GM23248 (cell line): ENCODE measurements at regions not wholly inside any gene's neighbourhood (a gene's known extent, or its start where the extent isn't known, plus 50 kb on each side); places are given as distances from the start of the nearest gene placed in this dataset.

Experiments used
- DNase-seq: peaks from one replicate; pipeline ENCODE4 v3.0.0-alpha.2; 2015
- H2AFZ ChIP-seq: fragments of 200-600 bp; sonication (generic); 2 replicates; pipeline ENCODE4 v1.6.1; 2016; ENCODE audit warnings: antibody characterized with exemption
- H3F3A ChIP-seq: fragments of 200-600 bp; sonication (generic); 2 replicates; pipeline ENCODE4 v1.6.1; 2016; ENCODE audit warnings: mild to moderate bottlenecking, antibody characterized with exemption, mixed run types; ENCODE audit not compliant: insufficient read depth
- H3K27ac ChIP-seq: fragments of 200-600 bp; sonication (generic); 2 replicates; pipeline ENCODE4 v1.5.1; 2016; ENCODE audit warnings: mild to moderate bottlenecking
- H3K27me3 ChIP-seq: fragments of 200-600 bp; sonication (generic); replicated peaks from 2 replicates; pipeline ENCODE4 v1.6.1; 2016; ENCODE audit warnings: mild to moderate bottlenecking; ENCODE audit not compliant: insufficient read depth
- H3K36me3 ChIP-seq: fragments of 200-600 bp; sonication (generic); 2 replicates; pipeline ENCODE4 v1.6.1; 2016; ENCODE audit warnings: low read depth, mild to moderate bottlenecking
- H3K4me1 ChIP-seq: fragments of 200-600 bp; sonication (generic); 2 replicates; pipeline ENCODE4 v1.6.1; 2016; ENCODE audit warnings: mild to moderate bottlenecking; ENCODE audit not compliant: insufficient read depth
- H3K4me2 ChIP-seq: fragments of 200-600 bp; sonication (generic); one replicate; pipeline ENCODE4 v1.6.1; 2016; ENCODE audit warnings: mild to moderate bottlenecking; ENCODE audit not compliant: unreplicated experiment
- H3K4me3 ChIP-seq: fragments of 200-600 bp; sonication (generic); 2 replicates; pipeline ENCODE4 v1.5.1; 2016; ENCODE audit warnings: mild to moderate bottlenecking
- H3K79me2 ChIP-seq: fragments of 200-600 bp; sonication (generic); 2 replicates; pipeline ENCODE4 v1.6.1; 2016; ENCODE audit warnings: mild to moderate bottlenecking; ENCODE audit not compliant: insufficient read depth
- H3K9ac ChIP-seq: fragments of 200-600 bp; sonication (generic); 2 replicates; pipeline ENCODE4 v1.6.1; 2016; ENCODE audit warnings: mild to moderate bottlenecking
- H3K9me2 ChIP-seq: fragments of 200-600 bp; sonication (generic); 2 replicates; pipeline ENCODE4 v1.6.1; 2016; ENCODE audit warnings: mixed run types, mild to moderate bottlenecking, moderate library complexity; ENCODE audit not compliant: insufficient read depth
- H3K9me3 ChIP-seq: fragments of 200-600 bp; sonication (generic); one replicate; pipeline ENCODE4 v1.6.1; 2017; ENCODE audit warnings: low read depth
- H4K20me1 ChIP-seq: fragments of 200-600 bp; sonication (generic); 2 replicates; pipeline ENCODE4 v1.6.0; 2016; ENCODE audit not compliant: insufficient read depth
- EZH2 ChIP-seq: fragments of 200-600 bp; sonication (generic); IDR thresholded peaks from 2 replicates; pipeline ENCODE4 v1.6.1; 2018; ENCODE audit warnings: antibody characterized with exemption, mild to moderate bottlenecking; ENCODE audit not compliant: insufficient read depth, poor library complexity, severe bottlenecking
- EZH2phosphoT487 ChIP-seq: fragments of 200-600 bp; sonication (generic); IDR thresholded peaks from 2 replicates; pipeline ENCODE4 v1.6.1; 2018; ENCODE audit warnings: antibody characterized with exemption, moderate library complexity, mild to moderate bottlenecking, low read depth; ENCODE audit not compliant: insufficient read depth
- WGBS, 2 experiments: methylation state at CpG; one replicate each; pipeline ENCODE4 v1.1.6; 2015 to 2017; ENCODE audit warnings: low lambda C conversion rate in 2 of 2, low coverage in 1 of 2; ENCODE audit errors: missing lambda C conversion rate in 2 of 2; 5-methylcytosine and 5-hydroxymethylcytosine counted together
- in situ Hi-C: fragments of 300-500 bp; cut with MboI; formaldehyde crosslinking; loops from 2 replicates; pipeline ENCODE4 v1.15.0; 2020

- TF ChIP-seq EZH2phosphoT487: no peak
- no peak for TF ChIP-seq EZH2
- no peak overlapping the region for H3K9ac ChIP-seq
- no peaks in the 10 kb centered on the region for H3K27me3 ChIP-seq
- no peaks in the 10 kb centered on the region for H3K79me2 ChIP-seq
- H4K20me1 ChIP-seq: no peaks in the 10 kb centered on the region
- no peaks in the 10 kb centered on the region for H3F3A ChIP-seq
- H3K9me3 ChIP-seq: no peaks in the 10 kb centered on the region
- H2AFZ ChIP-seq: no peak overlapping the region
- H3K4me1 ChIP-seq: no peaks in the 10 kb centered on the region
- no peak overlapping the region for H3K4me3 ChIP-seq
- WGBS, 2 experiments: 90 to 92% methylated on average over 6 of the region's 6 CpGs
- no peaks in the 10 kb centered on the region for H3K9me2 ChIP-seq
- H3K36me3 ChIP-seq: no peaks in the 10 kb centered on the region
- H3K4me2 ChIP-seq: no peak overlapping the region
- no peak for DNase-seq
- H3K27ac ChIP-seq: no peak overlapping the region
- in situ Hi-C loops: no loop called here
Measured at GRCh38 chr2:67318993-67319481, 78.1 kb upstream of the ETAA1 start.

- no peaks in the 10 kb centered on the region for H3K9me2 ChIP-seq
- no peak overlapping the region for H3K4me3 ChIP-seq
- DNase-seq: no peak
- TF ChIP-seq EZH2phosphoT487 (no peak), EZH2 (no peak)
- H3K36me3 ChIP-seq: no peaks in the 10 kb centered on the region
- H3K9ac ChIP-seq: no peak overlapping the region
- H3K27me3 ChIP-seq: no peaks in the 10 kb centered on the region
- no peaks in the 10 kb centered on the region for H3F3A ChIP-seq
- in situ Hi-C loops: no loop called here
- H3K4me1 ChIP-seq: no peaks in the 10 kb centered on the region
- H4K20me1 ChIP-seq: no peaks in the 10 kb centered on the region
- no peak overlapping the region for H3K27ac ChIP-seq
- peak overlapping the region; percentile 41 for H2AFZ ChIP-seq
- no peak overlapping the region for H3K4me2 ChIP-seq
- no peaks in the 10 kb centered on the region for H3K79me2 ChIP-seq
- 30 to 41% methylated on average over 3 of the region's 3 CpGs for WGBS, 2 experiments
- H3K9me3 ChIP-seq: no peaks in the 10 kb centered on the region
Measured at GRCh38 chr2:67320861-67321587, 76.1 kb upstream of the ETAA1 start.

GRCh38 chr2:67321588-67321903 lies 75.6 kb upstream of the ETAA1 start:
- no peak overlapping the region for H3K4me3 ChIP-seq
- H3K9me3 ChIP-seq: no peaks in the 10 kb centered on the region
- no peaks in the 10 kb centered on the region for H3K36me3 ChIP-seq
- DNase-seq: no peak
- H3F3A ChIP-seq: no peaks in the 10 kb centered on the region
- no peak overlapping the region for H3K9ac ChIP-seq
- no peak overlapping the region for H2AFZ ChIP-seq
- H3K27me3 ChIP-seq: no peaks in the 10 kb centered on the region
- in situ Hi-C loops: no loop called here
- WGBS, 2 experiments: 97 to 99% methylated on average over 3 of the region's 3 CpGs
- no peaks in the 10 kb centered on the region for H3K9me2 ChIP-seq
- TF ChIP-seq EZH2: no peak
- no peak for TF ChIP-seq EZH2phosphoT487
- H3K4me2 ChIP-seq: no peak overlapping the region
- H4K20me1 ChIP-seq: no peaks in the 10 kb centered on the region
- no peak overlapping the region for H3K27ac ChIP-seq
- H3K79me2 ChIP-seq: no peaks in the 10 kb centered on the region
- H3K4me1 ChIP-seq: no peaks in the 10 kb centered on the region

- Histone ChIP-seq H4K20me1 (no peaks in the 10 kb centered on the region), H3K9me3 (no peaks in the 10 kb centered on the region), H3F3A (no peaks in the 10 kb centered on the region), H3K27me3 (no peaks in the 10 kb centered on the region), H3K4me2 (no peak overlapping the region), H3K4me1 (no peaks in the 10 kb centered on the region), H3K9ac (no peak overlapping the region), H3K27ac (no peak overlapping the region), H2AFZ (no peak overlapping the region), H3K36me3 (no peaks in the 10 kb centered on the region), H3K9me2 (no peaks in the 10 kb centered on the region), H3K4me3 (no peak overlapping the region), H3K79me2 (no peaks in the 10 kb centered on the region)
- TF ChIP-seq EZH2phosphoT487: no peak
- TF ChIP-seq EZH2: no peak
- DNase-seq: peak; percentile 54
- WGBS, 2 experiments: 70 to 72% methylated on average over 3 of the region's 3 CpGs
- in situ Hi-C loops: no loop called here
Measured at GRCh38 chr2:67322353-67323001, 74.7 kb upstream of the ETAA1 start.
